ENCODE measurements at regions not wholly inside any gene's neighbourhood (a gene's known extent, or its start where the extent isn't known, plus 50 kb on each side); places are given as distances from the start of the nearest gene placed in this dataset.

- TF ChIP-seq ETS1 (IDR thresholded peaks at IDR 0.05) (no peak), CTCF (conservative IDR thresholded peaks at IDR 0.05; ENCODE audit: low read depth in 2 of 2) (no peak), EZH2 (IDR thresholded peaks at IDR 0.05; ENCODE audit: low read depth, unreplicated experiment) (no peak), REST (IDR thresholded peaks at IDR 0.05; ENCODE audit: unreplicated experiment) (no peak), POLR2AphosphoS5 (IDR thresholded peaks at IDR 0.05; ENCODE audit: low read depth) (no peak), STAT1 (IDR thresholded peaks at IDR 0.05; ENCODE audit: unreplicated experiment) (no peak)
Measured at GRCh38 chr3:107216229-107216628, 161.0 kb upstream of the CCDC54 start.

Measured in GM23338 (cell line).